PFSK-1 (cell line): ENCODE measurements at regions not wholly inside any gene's neighbourhood (a gene's known extent, or its start where the extent isn't known, plus 50 kb on each side); places are given as distances from the start of the nearest gene placed in this dataset.

Source experiments
- FOXP2 ChIP-seq: optimal IDR thresholded peaks from 2 replicates; pipeline ENCODE3; 2011; ENCODE audit warnings: borderline replicate concordance, control low read depth, inconsistent platforms; ENCODE audit not compliant: insufficient read depth; ENCODE audit errors: extremely low read length, extremely low read depth
- POLR2AphosphoS5 ChIP-seq: IDR thresholded peaks from 2 replicates; pipeline ENCODE4 v1.6.1; 2012; ENCODE audit warnings: low read depth, mild to moderate bottlenecking, control low read depth, low read length, moderate library complexity
- REST ChIP-seq, 2 experiments: IDR thresholded peaks; 2 replicates each; pipeline versions ENCODE4 v1.6.1 to v1.8.0; 2011 to 2012; ENCODE audit warnings: low read depth in 2 of 2, low read length in 2 of 2, control low read depth in 1 of 2, inconsistent platforms in 1 of 2, mild to moderate bottlenecking in 1 of 2, moderate library complexity in 1 of 2; ENCODE audit not compliant: insufficient read depth in 1 of 2
- SIN3A ChIP-seq: IDR thresholded peaks from 2 replicates; pipeline ENCODE4 v1.6.1; 2012; ENCODE audit warnings: mild to moderate bottlenecking, low read length, moderate library complexity, borderline replicate concordance; ENCODE audit not compliant: insufficient read depth
- TAF1 ChIP-seq: IDR thresholded peaks from 2 replicates; pipeline ENCODE4 v1.6.1; 2012; ENCODE audit warnings: low read length, control low read depth, borderline replicate concordance; ENCODE audit not compliant: insufficient read depth

- no peak for TF ChIP-seq POLR2AphosphoS5
- no peak for TF ChIP-seq SIN3A
- TF ChIP-seq REST (IDR thresholded peaks at IDR 0.05; ENCODE audit: insufficient read depth in 1 of 2, low read depth in 2 of 2, low read length in 2 of 2), result no peak
- no peak for TF ChIP-seq TAF1
- no peak for TF ChIP-seq FOXP2
Measured at GRCh38 chr10:105982735-105983134, 1181.8 kb downstream of the SORCS1 start.
